OCI-LY7 (cell line): ENCODE measurements at regions not wholly inside any gene's neighbourhood (a gene's known extent, or its start where the extent isn't known, plus 50 kb on each side); places are given as distances from the start of the nearest gene placed in this dataset.

ENCODE experiments used
- BruUV-seq: library from RNA; stranded (reverse); fragments of 400-500 nt; replicated peaks from 2 replicates; lab custom pipeline; 2021; lab: Mats Ljungman, UMichigan
- CTCF ChIA-PET: fragments of 300-600 bp; sonication (Branson Sonifier 250); formaldehyde crosslinking; loops from one replicate; lab custom pipeline; 2022; ENCODE audit warnings: antibody characterized with exemption; ENCODE audit not compliant: unreplicated experiment; lab: Charles Lee
- POLR2A ChIA-PET: fragments of 300-600 bp; sonication (Branson Sonifier 250); formaldehyde crosslinking; loops from one replicate; lab custom pipeline; 2022; ENCODE audit warnings: antibody characterized with exemption; lab: Charles Lee
- DNase-seq: peaks from one replicate; pipeline ENCODE4 v3.0.0-alpha.2; 2015; ENCODE audit warnings: low spot score
- H2AFZ ChIP-seq: fragments of 200-600 bp; sonication (generic), shearing (Covaris generic); 2 replicates; pipeline ENCODE4 v1.6.1; 2014; ENCODE audit warnings: mild to moderate bottlenecking, antibody characterized with exemption, low read length, moderate library complexity
- H3K27ac ChIP-seq: fragments of 200-600 bp; sonication (generic); 2 replicates; pipeline ENCODE4 v1.5.1; 2014; ENCODE audit warnings: mixed run types, low read depth, mild to moderate bottlenecking, moderate library complexity, low read length, inconsistent platforms; ENCODE audit not compliant: poor library complexity, severe bottlenecking
- H3K36me3 ChIP-seq: fragments of 200-600 bp; sonication (generic); 2 replicates; pipeline ENCODE4 v1.6.1; 2014; ENCODE audit warnings: mild to moderate bottlenecking, antibody characterized with exemption, low read length, moderate library complexity, mixed read lengths; ENCODE audit not compliant: insufficient read depth
- H3K4me1 ChIP-seq: fragments of 200-600 bp; sonication (generic); 2 replicates; pipeline ENCODE4 v1.5.1; 2014; ENCODE audit warnings: mild to moderate bottlenecking, low read length; ENCODE audit not compliant: insufficient read depth, poor library complexity, severe bottlenecking
- H3K4me2 ChIP-seq: fragments of 200-600 bp; sonication (generic); 2 replicates; pipeline ENCODE4 v1.6.1; 2014; ENCODE audit warnings: mild to moderate bottlenecking, low read length
- H3K4me3 ChIP-seq: fragments of 200-600 bp; sonication (generic); 2 replicates; pipeline ENCODE4 v1.5.1; 2014; ENCODE audit warnings: mild to moderate bottlenecking, low read depth, low read length; ENCODE audit not compliant: poor library complexity, severe bottlenecking
- H3K79me2 ChIP-seq: fragments of 200-600 bp; sonication (generic); 2 replicates; pipeline ENCODE4 v1.6.1; 2016; ENCODE audit warnings: low read depth, mild to moderate bottlenecking, low read length, moderate library complexity, mixed read lengths; ENCODE audit not compliant: insufficient read depth
- H3K9me2 ChIP-seq: fragments of 200-600 bp; sonication (generic); 2 replicates; pipeline ENCODE4 v1.6.1; 2016; ENCODE audit warnings: mild to moderate bottlenecking, low read length, mixed read lengths; ENCODE audit not compliant: insufficient read depth
- H3K9me3 ChIP-seq: fragments of 200-600 bp; sonication (generic); 2 replicates; pipeline ENCODE4 v1.6.1; 2014; ENCODE audit warnings: mild to moderate bottlenecking, mixed run types, low read length, mixed read lengths
- H4K20me1 ChIP-seq: fragments of 200-600 bp; sonication (generic); 2 replicates; pipeline ENCODE4 v1.6.1; 2014; ENCODE audit warnings: mild to moderate bottlenecking, antibody characterized with exemption, low read length, moderate library complexity, mixed read lengths; ENCODE audit not compliant: insufficient read depth
- CTCF ChIP-seq: fragments of 200-600 bp; sonication (generic); conservative IDR thresholded peaks from 2 replicates; pipeline ENCODE4 v1.5.1; 2014; ENCODE audit warnings: mild to moderate bottlenecking, antibody characterized with exemption, low read length, moderate library complexity, mixed read lengths
- EZH2phosphoT487 ChIP-seq: fragments of 200-600 bp; sonication (generic); IDR thresholded peaks from 2 replicates; pipeline ENCODE4 v1.6.1; 2018; ENCODE audit warnings: low read depth, borderline replicate concordance, mild to moderate bottlenecking, mixed run types, antibody characterized with exemption, low read length, moderate library complexity, mixed read lengths
- intact Hi-C: fragments of 100-400 bp; cut with micrococcal nuclease; formaldehyde crosslinking; loops from one replicate; pipeline ENCODE4 v1.10.0; 2022; ENCODE audit not compliant: unreplicated experiment

GRCh38 chr7:31448649-31449048 is 65.2 kb upstream of the ITPRID1 start:
- no peak for DNase-seq
- POLR2A ChIA-PET: interaction anchor here (0.6 to 1.0 kb wide), 3 partner anchors 14 to 671 kb away, joined by 3 to 4 read pairs (median 4); no protein-coding TSS in a partner anchor
- Histone ChIP-seq H3K4me3 (no peak overlapping the region), H3K27ac (no peak overlapping the region), H3K4me1 (no peaks in the 10 kb centered on the region), H3K9me3 (no peaks in the 10 kb centered on the region), H4K20me1 (no peaks in the 10 kb centered on the region), H3K9me2 (no peaks in the 10 kb centered on the region), H3K79me2 (no peaks in the 10 kb centered on the region), H3K4me2 (no peak overlapping the region), H2AFZ (no peak overlapping the region), H3K36me3 (no peaks in the 10 kb centered on the region)
- TF ChIP-seq EZH2phosphoT487 (no peak), CTCF (no peak)
- CTCF ChIA-PET: no interaction called here
- no TSS peak for BruUV-seq
- intact Hi-C loops: loop anchor here (10.0 kb wide), 1 partner anchor 186 kb away; no protein-coding TSS in a partner anchor

GRCh38 chr7:31455844-31456243 is 58.0 kb upstream of the ITPRID1 start:
- Histone ChIP-seq H3K4me2 (no peak overlapping the region), H2AFZ (no peak overlapping the region), H3K9me2 (no peaks in the 10 kb centered on the region), H3K4me3 (no peak overlapping the region), H3K4me1 (no peaks in the 10 kb centered on the region), H3K79me2 (no peaks in the 10 kb centered on the region), H3K27ac (no peak overlapping the region), H4K20me1 (no peaks in the 10 kb centered on the region), H3K9me3 (no peaks in the 10 kb centered on the region), H3K36me3 (no peaks in the 10 kb centered on the region)
- BruUV-seq: no TSS peak
- POLR2A ChIA-PET: interaction anchor here (0.6 kb wide), 1 partner anchor 1469 kb away, joined by 3 read pairs; no protein-coding TSS in a partner anchor
- intact Hi-C loops: no loop called here
- CTCF ChIA-PET: no interaction called here
- TF ChIP-seq EZH2phosphoT487 (no peak), CTCF (no peak)
- DNase-seq: no peak

- no peaks in the 10 kb centered on the region for H3K36me3 ChIP-seq
- no peak overlapping the region for H2AFZ ChIP-seq
- intact Hi-C loops: no loop called here
- TF ChIP-seq CTCF: no peak
- TF ChIP-seq EZH2phosphoT487: no peak
- H3K4me1 ChIP-seq: no peaks in the 10 kb centered on the region
- ChIA-PET POLR2A (no interaction called here), CTCF (no interaction called here)
- no peaks in the 10 kb centered on the region for H4K20me1 ChIP-seq
- DNase-seq: no peak
- no peaks in the 10 kb centered on the region for H3K9me3 ChIP-seq
- no TSS peak for BruUV-seq
- no peak overlapping the region for H3K4me3 ChIP-seq
- no peaks in the 10 kb centered on the region for H3K9me2 ChIP-seq
- no peaks in the 10 kb centered on the region for H3K79me2 ChIP-seq
- no peak overlapping the region for H3K4me2 ChIP-seq
- no peak overlapping the region for H3K27ac ChIP-seq
These were observed 57.1 kb upstream of the ITPRID1 start for GRCh38 chr7:31456646-31457368.
